ENCODE measurements at regions not wholly inside any gene's neighbourhood (a gene's known extent, or its start where the extent isn't known, plus 50 kb on each side); places are given as distances from the start of the nearest gene placed in this dataset.
"Not testable (repeated sequence)": the region's sequence is repeated elsewhere in the genome, so short reads cannot be mapped to it uniquely, and the experiment has no call there.

GRCh38 chr11:112666253-112666652, 295.0 kb upstream of the NCAM1 start:
- in situ Hi-C loops (cut with HindIII; ENCODE audit: low sequenced_read_pairs), result loop anchor here (5.0 kb wide), 1 partner anchor 181 kb away; no protein-coding TSS in a partner anchor

GRCh38 chr11:112670806-112671570, 290.2 kb upstream of the NCAM1 start:
- in situ Hi-C loops (cut with HindIII; ENCODE audit: low sequenced_read_pairs), result no loop called here

GRCh38 chr11:112673401-112673800, 287.8 kb upstream of the NCAM1 start:
- in situ Hi-C loops (cut with HindIII; ENCODE audit: low sequenced_read_pairs), result not testable (repeated sequence)

GRCh38 chr11:112685111-112685510, 276.1 kb upstream of the NCAM1 start:
- in situ Hi-C loops (cut with HindIII; ENCODE audit: low sequenced_read_pairs), result no loop called here

- in situ Hi-C loops (cut with HindIII; ENCODE audit: low sequenced_read_pairs), result no loop called here
Measured at GRCh38 chr11:112689851-112690250, 271.4 kb upstream of the NCAM1 start.

- in situ Hi-C loops (cut with HindIII; ENCODE audit: low sequenced_read_pairs), result no loop called here
Measured at GRCh38 chr11:112693781-112694180, 267.4 kb upstream of the NCAM1 start.

- in situ Hi-C loops (cut with HindIII; ENCODE audit: low sequenced_read_pairs), result no loop called here
Measured at GRCh38 chr11:112694245-112694644, 267.0 kb upstream of the NCAM1 start.

- in situ Hi-C loops (cut with HindIII; ENCODE audit: low sequenced_read_pairs), result no loop called here
Measured at GRCh38 chr11:112694813-112695212, 266.4 kb upstream of the NCAM1 start.

GRCh38 chr11:112697391-112698178, 263.6 kb upstream of the NCAM1 start:
- in situ Hi-C loops (cut with HindIII; ENCODE audit: low sequenced_read_pairs), result no loop called here

GRCh38 chr11:112705148-112705547, 256.1 kb upstream of the NCAM1 start:
- in situ Hi-C loops (cut with HindIII; ENCODE audit: low sequenced_read_pairs), result no loop called here

GRCh38 chr11:112706863-112707262, 254.4 kb upstream of the NCAM1 start:
- in situ Hi-C loops (cut with HindIII; ENCODE audit: low sequenced_read_pairs), result no loop called here

GRCh38 chr11:112714340-112714739, 246.9 kb upstream of the NCAM1 start:
- in situ Hi-C loops (cut with HindIII; ENCODE audit: low sequenced_read_pairs), result not testable (repeated sequence)

GRCh38 chr11:112715056-112715455, 246.2 kb upstream of the NCAM1 start:
- in situ Hi-C loops (cut with HindIII; ENCODE audit: low sequenced_read_pairs), result no loop called here

- in situ Hi-C loops (cut with HindIII; ENCODE audit: low sequenced_read_pairs), result no loop called here
Measured at GRCh38 chr11:112718483-112718882, 242.7 kb upstream of the NCAM1 start.

GRCh38 chr11:112719736-112720525, 241.3 kb upstream of the NCAM1 start:
- in situ Hi-C loops (cut with HindIII; ENCODE audit: low sequenced_read_pairs), result no loop called here

- in situ Hi-C loops (cut with HindIII; ENCODE audit: low sequenced_read_pairs), result no loop called here
Measured at GRCh38 chr11:112722148-112722547, 239.1 kb upstream of the NCAM1 start.

GRCh38 chr11:112722876-112723275, 238.3 kb upstream of the NCAM1 start:
- in situ Hi-C loops (cut with HindIII; ENCODE audit: low sequenced_read_pairs), result no loop called here

- in situ Hi-C loops (cut with HindIII; ENCODE audit: low sequenced_read_pairs), result no loop called here
Measured at GRCh38 chr11:112723676-112724495, 237.3 kb upstream of the NCAM1 start.

GRCh38 chr11:112724496-112724790, 236.8 kb upstream of the NCAM1 start:
- in situ Hi-C loops (cut with HindIII; ENCODE audit: low sequenced_read_pairs), result no loop called here

GRCh38 chr11:112725636-112726035, 235.6 kb upstream of the NCAM1 start:
- in situ Hi-C loops (cut with HindIII; ENCODE audit: low sequenced_read_pairs), result no loop called here

Data from DLD1 (cell line).